C4-2B (cell line): ENCODE measurements at regions not wholly inside any gene's neighbourhood (a gene's known extent, or its start where the extent isn't known, plus 50 kb on each side); places are given as distances from the start of the nearest gene placed in this dataset.
"Not testable (repeated sequence)": the region's sequence is repeated elsewhere in the genome, so short reads cannot be mapped to it uniquely, and the experiment has no call there.

Experiments used
- CTCF ChIP-seq: fragments of 450-650 bp; conservative IDR thresholded peaks from 2 replicates; pipeline ENCODE4 v1.5.1; 2017; ENCODE audit warnings: mild to moderate bottlenecking
- ZFX ChIP-seq: fragments of 450-650 bp; IDR thresholded peaks from 2 replicates; pipeline ENCODE4 v1.6.1; 2017

GRCh38 chr21:10381687-10382060 lies 139.7 kb upstream of the TPTE start:
- not testable (repeated sequence) for TF ChIP-seq CTCF, ZFX
